GM23338 (cell line): ENCODE measurements at regions not wholly inside any gene's neighbourhood (a gene's known extent, or its start where the extent isn't known, plus 50 kb on each side); places are given as distances from the start of the nearest gene placed in this dataset.
A peak's percentile ranks its signal among the peaks of the same experiment; 100 is the strongest.

Experiments used
- EZH2 ChIP-seq: fragments of 200-600 bp; sonication (generic); IDR thresholded peaks from one replicate; pipeline ENCODE4 v1.8.0; 2017; ENCODE audit warnings: antibody characterized with exemption, mild to moderate bottlenecking, low read depth; ENCODE audit not compliant: unreplicated experiment
- NANOG ChIP-seq: IDR thresholded peaks from 2 replicates; pipeline ENCODE4 v1.6.1; 2016; ENCODE audit warnings: antibody characterized with exemption, borderline replicate concordance
- POLR2AphosphoS5 ChIP-seq: IDR thresholded peaks from 2 replicates; pipeline ENCODE4 v1.6.1; 2016; ENCODE audit warnings: antibody characterized with exemption, low read depth
- TF ChIP-seq, protein P1 (sequence below), 2 experiments: fragments of 200-600 bp in 1 of 2; sonication (generic) in 1 of 2; conservative IDR thresholded peaks; 2 replicates each; pipeline versions ENCODE4 v1.5.1 to v1.6.1; 2016 to 2017; ENCODE audit warnings: antibody characterized with exemption in 2 of 2, low read depth in 2 of 2, mild to moderate bottlenecking in 2 of 2, moderate library complexity in 1 of 2
- TF ChIP-seq, protein P2 (sequence below): IDR thresholded peaks from one replicate; pipeline ENCODE4 v1.6.1; 2018; ENCODE audit warnings: antibody characterized with exemption; ENCODE audit not compliant: unreplicated experiment

DNA sequence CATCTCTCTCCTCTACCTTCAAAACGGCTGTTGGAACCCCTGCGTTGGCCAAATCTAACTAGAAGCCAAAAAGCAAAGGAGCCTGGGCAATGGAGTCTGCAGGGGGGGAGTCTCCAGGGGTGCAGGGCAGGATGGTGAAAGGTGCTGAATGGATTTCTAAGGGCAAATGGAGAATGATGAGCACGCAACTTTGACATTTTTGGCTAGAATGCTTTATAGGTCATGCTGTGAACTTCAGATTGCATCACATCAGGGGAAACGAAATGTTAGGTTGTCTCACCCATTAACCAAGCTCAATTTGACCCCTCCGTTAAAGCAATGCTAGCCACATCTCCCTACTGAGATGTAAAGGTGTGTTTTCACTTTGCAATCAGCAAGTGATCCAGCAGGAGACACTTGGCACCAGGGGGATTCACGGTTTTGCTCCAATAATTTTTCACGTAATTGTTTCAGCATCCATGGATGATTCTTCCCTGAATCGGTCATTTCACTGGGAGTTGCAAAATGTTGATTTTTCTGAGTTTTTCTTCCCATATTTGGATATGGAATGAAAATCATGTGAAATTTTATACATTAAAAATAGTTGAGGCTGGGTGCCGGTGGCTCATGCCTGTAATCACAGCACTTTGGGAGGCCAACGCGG is 78.0 kb upstream of the MDM1 start:
- TF ChIP-seq, protein P1, sequence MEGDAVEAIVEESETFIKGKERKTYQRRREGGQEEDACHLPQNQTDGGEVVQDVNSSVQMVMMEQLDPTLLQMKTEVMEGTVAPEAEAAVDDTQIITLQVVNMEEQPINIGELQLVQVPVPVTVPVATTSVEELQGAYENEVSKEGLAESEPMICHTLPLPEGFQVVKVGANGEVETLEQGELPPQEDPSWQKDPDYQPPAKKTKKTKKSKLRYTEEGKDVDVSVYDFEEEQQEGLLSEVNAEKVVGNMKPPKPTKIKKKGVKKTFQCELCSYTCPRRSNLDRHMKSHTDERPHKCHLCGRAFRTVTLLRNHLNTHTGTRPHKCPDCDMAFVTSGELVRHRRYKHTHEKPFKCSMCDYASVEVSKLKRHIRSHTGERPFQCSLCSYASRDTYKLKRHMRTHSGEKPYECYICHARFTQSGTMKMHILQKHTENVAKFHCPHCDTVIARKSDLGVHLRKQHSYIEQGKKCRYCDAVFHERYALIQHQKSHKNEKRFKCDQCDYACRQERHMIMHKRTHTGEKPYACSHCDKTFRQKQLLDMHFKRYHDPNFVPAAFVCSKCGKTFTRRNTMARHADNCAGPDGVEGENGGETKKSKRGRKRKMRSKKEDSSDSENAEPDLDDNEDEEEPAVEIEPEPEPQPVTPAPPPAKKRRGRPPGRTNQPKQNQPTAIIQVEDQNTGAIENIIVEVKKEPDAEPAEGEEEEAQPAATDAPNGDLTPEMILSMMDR (conservative IDR thresholded peaks at IDR 0.05; ENCODE audit: low read depth in 2 of 2): 0 out of 4 replicates have a peak, but pooled peaks of 1 of the 2 experiments have one; percentile 3
- no peak for TF ChIP-seq POLR2AphosphoS5
- no peak for TF ChIP-seq NANOG
- TF ChIP-seq, protein P2, sequence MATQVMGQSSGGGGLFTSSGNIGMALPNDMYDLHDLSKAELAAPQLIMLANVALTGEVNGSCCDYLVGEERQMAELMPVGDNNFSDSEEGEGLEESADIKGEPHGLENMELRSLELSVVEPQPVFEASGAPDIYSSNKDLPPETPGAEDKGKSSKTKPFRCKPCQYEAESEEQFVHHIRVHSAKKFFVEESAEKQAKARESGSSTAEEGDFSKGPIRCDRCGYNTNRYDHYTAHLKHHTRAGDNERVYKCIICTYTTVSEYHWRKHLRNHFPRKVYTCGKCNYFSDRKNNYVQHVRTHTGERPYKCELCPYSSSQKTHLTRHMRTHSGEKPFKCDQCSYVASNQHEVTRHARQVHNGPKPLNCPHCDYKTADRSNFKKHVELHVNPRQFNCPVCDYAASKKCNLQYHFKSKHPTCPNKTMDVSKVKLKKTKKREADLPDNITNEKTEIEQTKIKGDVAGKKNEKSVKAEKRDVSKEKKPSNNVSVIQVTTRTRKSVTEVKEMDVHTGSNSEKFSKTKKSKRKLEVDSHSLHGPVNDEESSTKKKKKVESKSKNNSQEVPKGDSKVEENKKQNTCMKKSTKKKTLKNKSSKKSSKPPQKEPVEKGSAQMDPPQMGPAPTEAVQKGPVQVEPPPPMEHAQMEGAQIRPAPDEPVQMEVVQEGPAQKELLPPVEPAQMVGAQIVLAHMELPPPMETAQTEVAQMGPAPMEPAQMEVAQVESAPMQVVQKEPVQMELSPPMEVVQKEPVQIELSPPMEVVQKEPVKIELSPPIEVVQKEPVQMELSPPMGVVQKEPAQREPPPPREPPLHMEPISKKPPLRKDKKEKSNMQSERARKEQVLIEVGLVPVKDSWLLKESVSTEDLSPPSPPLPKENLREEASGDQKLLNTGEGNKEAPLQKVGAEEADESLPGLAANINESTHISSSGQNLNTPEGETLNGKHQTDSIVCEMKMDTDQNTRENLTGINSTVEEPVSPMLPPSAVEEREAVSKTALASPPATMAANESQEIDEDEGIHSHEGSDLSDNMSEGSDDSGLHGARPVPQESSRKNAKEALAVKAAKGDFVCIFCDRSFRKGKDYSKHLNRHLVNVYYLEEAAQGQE: no peak
- no peak for TF ChIP-seq EZH2
